ENCODE measurements at regions not wholly inside any gene's neighbourhood (a gene's known extent, or its start where the extent isn't known, plus 50 kb on each side); places are given as distances from the start of the nearest gene placed in this dataset.

GRCh38 chr10:85157206-85157605, 828.8 kb downstream of the CCSER2 start:
- Histone ChIP-seq H3K27me3 (no peaks in the 10 kb centered on the region), H3K9me3 (no peaks in the 10 kb centered on the region), H3K36me3 (no peaks in the 10 kb centered on the region), H3K4me3 (no peak overlapping the region), H3K4me1 (no peaks in the 10 kb centered on the region), H3K27ac (no peak overlapping the region)
- in situ Hi-C loops (cut with MboI; ENCODE audit: low sequenced_read_pairs in 4 of 4) (no loop called here), intact Hi-C loops (cut with DNase I; ENCODE audit: low total_unique reads) (no loop called here)
- ATAC-seq = no peak
- TF ChIP-seq, protein P1, sequence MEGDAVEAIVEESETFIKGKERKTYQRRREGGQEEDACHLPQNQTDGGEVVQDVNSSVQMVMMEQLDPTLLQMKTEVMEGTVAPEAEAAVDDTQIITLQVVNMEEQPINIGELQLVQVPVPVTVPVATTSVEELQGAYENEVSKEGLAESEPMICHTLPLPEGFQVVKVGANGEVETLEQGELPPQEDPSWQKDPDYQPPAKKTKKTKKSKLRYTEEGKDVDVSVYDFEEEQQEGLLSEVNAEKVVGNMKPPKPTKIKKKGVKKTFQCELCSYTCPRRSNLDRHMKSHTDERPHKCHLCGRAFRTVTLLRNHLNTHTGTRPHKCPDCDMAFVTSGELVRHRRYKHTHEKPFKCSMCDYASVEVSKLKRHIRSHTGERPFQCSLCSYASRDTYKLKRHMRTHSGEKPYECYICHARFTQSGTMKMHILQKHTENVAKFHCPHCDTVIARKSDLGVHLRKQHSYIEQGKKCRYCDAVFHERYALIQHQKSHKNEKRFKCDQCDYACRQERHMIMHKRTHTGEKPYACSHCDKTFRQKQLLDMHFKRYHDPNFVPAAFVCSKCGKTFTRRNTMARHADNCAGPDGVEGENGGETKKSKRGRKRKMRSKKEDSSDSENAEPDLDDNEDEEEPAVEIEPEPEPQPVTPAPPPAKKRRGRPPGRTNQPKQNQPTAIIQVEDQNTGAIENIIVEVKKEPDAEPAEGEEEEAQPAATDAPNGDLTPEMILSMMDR (IDR thresholded peaks at IDR 0.05 in 4 of 5, conservative IDR thresholded peaks at IDR 0.05 in 1 of 5) = no peak
- no peak for TF ChIP-seq POLR2A (IDR thresholded peaks at IDR 0.05)
- no peak for DNase-seq

- TF ChIP-seq POLR2A (IDR thresholded peaks at IDR 0.05) = no peak
- TF ChIP-seq, protein P1 (IDR thresholded peaks at IDR 0.05 in 4 of 5, conservative IDR thresholded peaks at IDR 0.05 in 1 of 5) = no peak
- in situ Hi-C loops (cut with MboI; ENCODE audit: low sequenced_read_pairs in 4 of 4) (no loop called here), intact Hi-C loops (cut with DNase I; ENCODE audit: low total_unique reads) (no loop called here)
- H3K27ac ChIP-seq = no peak overlapping the region
- ATAC-seq (no peak), DNase-seq (no peak)
- no peaks in the 10 kb centered on the region for H3K36me3 ChIP-seq
- H3K4me3 ChIP-seq = no peak overlapping the region
- H3K9me3 ChIP-seq = no peaks in the 10 kb centered on the region
- H3K4me1 ChIP-seq = no peaks in the 10 kb centered on the region
- no peaks in the 10 kb centered on the region for H3K27me3 ChIP-seq
Measured at GRCh38 chr10:85168243-85168642, 839.9 kb downstream of the CCSER2 start.

DNA sequence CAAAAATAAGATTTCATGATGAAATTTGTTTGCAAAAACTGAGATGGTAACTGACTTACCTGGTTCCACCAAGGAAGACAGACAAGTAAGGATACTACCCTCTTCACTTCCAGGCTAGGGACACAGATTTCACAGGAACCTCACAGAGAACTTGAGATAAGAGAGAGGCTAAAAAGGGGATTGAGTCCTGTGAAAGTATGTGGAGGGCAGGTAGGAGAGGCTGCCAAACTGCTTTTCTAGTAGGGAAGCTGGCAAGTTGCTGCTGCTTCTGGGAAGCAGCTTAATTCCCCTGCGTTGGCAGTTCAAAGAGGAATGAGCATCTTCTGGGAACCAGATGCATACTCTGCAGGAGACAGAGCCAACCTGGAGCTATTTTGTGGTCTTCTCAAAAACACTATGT, 841.6 kb downstream of the CCSER2 start:
- Histone ChIP-seq H3K36me3 (no peaks in the 10 kb centered on the region), H3K4me3 (no peak overlapping the region), H3K27ac (no peak overlapping the region), H3K9me3 (no peaks in the 10 kb centered on the region), H3K27me3 (no peaks in the 10 kb centered on the region), H3K4me1 (no peaks in the 10 kb centered on the region)
- no peak for ATAC-seq
- intact Hi-C loops (cut with DNase I; ENCODE audit: low total_unique reads) = no loop called here
- in situ Hi-C loops (cut with MboI; ENCODE audit: low sequenced_read_pairs in 4 of 4) = no loop called here
- DNase-seq = no peak
- TF ChIP-seq, protein P1 (IDR thresholded peaks at IDR 0.05 in 4 of 5, conservative IDR thresholded peaks at IDR 0.05 in 1 of 5) = no peak
- no peak for TF ChIP-seq POLR2A (IDR thresholded peaks at IDR 0.05)

DNA sequence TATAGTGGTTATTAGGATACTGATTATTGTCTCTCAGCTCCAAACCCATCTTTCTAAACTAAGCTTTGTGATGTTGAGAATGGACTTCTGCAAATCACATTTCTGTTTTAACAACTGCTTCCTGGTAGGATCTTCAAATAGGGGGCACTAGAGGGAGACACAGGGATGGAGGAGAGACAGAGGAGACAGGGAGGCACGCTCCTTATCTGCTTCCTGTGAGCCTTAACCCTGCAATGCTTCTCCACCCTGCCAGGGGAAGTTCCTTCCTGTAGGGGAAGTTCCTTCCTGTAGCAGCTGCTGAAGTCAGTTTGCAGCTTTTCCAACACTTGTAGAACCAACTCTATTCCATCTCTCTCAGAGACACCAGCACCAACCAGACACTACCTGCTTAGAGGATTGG, 847.2 kb downstream of the CCSER2 start:
- in situ Hi-C loops (cut with MboI; ENCODE audit: low sequenced_read_pairs in 4 of 4) (no loop called here), intact Hi-C loops (cut with DNase I; ENCODE audit: low total_unique reads) (no loop called here)
- DNase-seq (no peak), ATAC-seq (no peak)
- no peak overlapping the region for H3K27ac ChIP-seq
- no peak overlapping the region for H3K4me3 ChIP-seq
- TF ChIP-seq, protein P1 (IDR thresholded peaks at IDR 0.05 in 4 of 5, conservative IDR thresholded peaks at IDR 0.05 in 1 of 5) = no peak
- TF ChIP-seq POLR2A (IDR thresholded peaks at IDR 0.05) = no peak
- H3K27me3 ChIP-seq = no peaks in the 10 kb centered on the region
- H3K9me3 ChIP-seq = no peaks in the 10 kb centered on the region
- H3K36me3 ChIP-seq = no peaks in the 10 kb centered on the region
- H3K4me1 ChIP-seq = no peaks in the 10 kb centered on the region

GRCh38 chr10:85177767-85178166, 849.4 kb downstream of the CCSER2 start:
- H3K36me3 ChIP-seq = no peaks in the 10 kb centered on the region
- H3K4me3 ChIP-seq = no peak overlapping the region
- no peaks in the 10 kb centered on the region for H3K4me1 ChIP-seq
- in situ Hi-C loops (cut with MboI; ENCODE audit: low sequenced_read_pairs in 4 of 4) = no loop called here
- no peak overlapping the region for H3K27ac ChIP-seq
- H3K9me3 ChIP-seq = no peaks in the 10 kb centered on the region
- DNase-seq (no peak), ATAC-seq (no peak)
- intact Hi-C loops (cut with DNase I; ENCODE audit: low total_unique reads) = no loop called here
- no peaks in the 10 kb centered on the region for H3K27me3 ChIP-seq
- TF ChIP-seq, protein P1 (IDR thresholded peaks at IDR 0.05 in 4 of 5, conservative IDR thresholded peaks at IDR 0.05 in 1 of 5) = no peak
- no peak for TF ChIP-seq POLR2A (IDR thresholded peaks at IDR 0.05)
